WERI-Rb-1 (cell line): ENCODE measurements at regions not wholly inside any gene's neighbourhood (a gene's known extent, or its start where the extent isn't known, plus 50 kb on each side); places are given as distances from the start of the nearest gene placed in this dataset.

Experiments used
- DNase-seq: peaks from one replicate; pipeline ENCODE4 v3.0.0-alpha.2; 2020
- H3K27ac ChIP-seq: fragments of 250-450 bp; sonication (Bioruptor Pico); 2 replicates; pipeline ENCODE4 v1.5.1; 2020; ENCODE audit warnings: mild to moderate bottlenecking, moderate library complexity
- H3K27me3 ChIP-seq: fragments of 250-450 bp; sonication (Bioruptor Pico); 2 replicates; pipeline ENCODE4 v1.5.1; 2021; ENCODE audit warnings: mild to moderate bottlenecking, low read depth, moderate library complexity; ENCODE audit not compliant: insufficient read depth, severe bottlenecking
- H3K36me3 ChIP-seq: fragments of 250-450 bp; sonication (Bioruptor Pico); 2 replicates; pipeline ENCODE4 v1.5.1; 2020; ENCODE audit warnings: mild to moderate bottlenecking, moderate library complexity
- H3K4me3 ChIP-seq: 2 replicates; pipeline ENCODE4 v1.5.1; 2011; ENCODE audit warnings: low read depth, mild to moderate bottlenecking, control low read depth, low read length
- H3K9me3 ChIP-seq: fragments of 250-450 bp; sonication (Bioruptor Pico); 2 replicates; pipeline ENCODE4 v1.5.1; 2021; ENCODE audit warnings: mild to moderate bottlenecking, moderate library complexity; ENCODE audit not compliant: severe bottlenecking
- TF ChIP-seq, protein P1 (sequence below): IDR thresholded peaks from 2 replicates; pipeline ENCODE4 v1.5.1; 2011; ENCODE audit warnings: low read depth, mild to moderate bottlenecking, control low read depth, inconsistent platforms, low read length

DNA sequence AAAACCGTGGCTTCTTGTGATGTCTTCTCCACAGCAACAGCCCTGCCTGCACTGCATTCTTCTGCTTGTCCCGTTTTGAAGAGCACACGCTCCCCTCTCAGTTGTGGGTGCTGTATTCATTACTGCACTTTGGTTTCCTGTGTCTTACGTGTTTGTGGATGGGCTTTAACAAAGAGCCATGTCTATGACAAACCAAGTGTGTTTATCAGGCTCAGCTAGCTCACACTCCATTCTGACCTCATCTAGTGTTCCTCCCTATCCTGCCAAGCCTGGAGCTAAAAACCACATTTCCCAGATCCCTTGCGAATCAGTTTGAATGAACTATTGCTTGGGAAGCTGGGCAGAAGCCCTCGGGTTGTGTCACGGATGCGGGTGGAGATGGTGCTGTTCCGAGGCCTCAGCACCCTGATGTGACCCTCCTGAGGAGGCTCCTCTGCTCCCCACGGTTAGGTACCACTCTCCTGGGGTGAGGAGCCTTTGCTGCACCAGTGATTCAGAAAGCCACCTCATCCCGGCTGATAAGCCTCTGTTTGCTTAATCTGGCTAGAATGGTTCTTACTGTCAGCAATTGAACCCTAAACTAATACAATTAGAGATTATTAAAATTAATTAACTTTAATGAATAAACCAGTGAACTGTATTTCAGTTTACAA, 116.5 kb downstream of the GALR1 start:
- Histone ChIP-seq H3K36me3 (no peaks in the 10 kb centered on the region), H3K27me3 (no peaks in the 10 kb centered on the region), H3K9me3 (peaks cover 17% of the 10 kb centered on the region), H3K4me3 (peak overlapping the region; percentile 44), H3K27ac (peak overlapping the region; percentile 94)
- DNase-seq = peak; percentile 68
- TF ChIP-seq, protein P1, sequence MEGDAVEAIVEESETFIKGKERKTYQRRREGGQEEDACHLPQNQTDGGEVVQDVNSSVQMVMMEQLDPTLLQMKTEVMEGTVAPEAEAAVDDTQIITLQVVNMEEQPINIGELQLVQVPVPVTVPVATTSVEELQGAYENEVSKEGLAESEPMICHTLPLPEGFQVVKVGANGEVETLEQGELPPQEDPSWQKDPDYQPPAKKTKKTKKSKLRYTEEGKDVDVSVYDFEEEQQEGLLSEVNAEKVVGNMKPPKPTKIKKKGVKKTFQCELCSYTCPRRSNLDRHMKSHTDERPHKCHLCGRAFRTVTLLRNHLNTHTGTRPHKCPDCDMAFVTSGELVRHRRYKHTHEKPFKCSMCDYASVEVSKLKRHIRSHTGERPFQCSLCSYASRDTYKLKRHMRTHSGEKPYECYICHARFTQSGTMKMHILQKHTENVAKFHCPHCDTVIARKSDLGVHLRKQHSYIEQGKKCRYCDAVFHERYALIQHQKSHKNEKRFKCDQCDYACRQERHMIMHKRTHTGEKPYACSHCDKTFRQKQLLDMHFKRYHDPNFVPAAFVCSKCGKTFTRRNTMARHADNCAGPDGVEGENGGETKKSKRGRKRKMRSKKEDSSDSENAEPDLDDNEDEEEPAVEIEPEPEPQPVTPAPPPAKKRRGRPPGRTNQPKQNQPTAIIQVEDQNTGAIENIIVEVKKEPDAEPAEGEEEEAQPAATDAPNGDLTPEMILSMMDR = no peak

DNA sequence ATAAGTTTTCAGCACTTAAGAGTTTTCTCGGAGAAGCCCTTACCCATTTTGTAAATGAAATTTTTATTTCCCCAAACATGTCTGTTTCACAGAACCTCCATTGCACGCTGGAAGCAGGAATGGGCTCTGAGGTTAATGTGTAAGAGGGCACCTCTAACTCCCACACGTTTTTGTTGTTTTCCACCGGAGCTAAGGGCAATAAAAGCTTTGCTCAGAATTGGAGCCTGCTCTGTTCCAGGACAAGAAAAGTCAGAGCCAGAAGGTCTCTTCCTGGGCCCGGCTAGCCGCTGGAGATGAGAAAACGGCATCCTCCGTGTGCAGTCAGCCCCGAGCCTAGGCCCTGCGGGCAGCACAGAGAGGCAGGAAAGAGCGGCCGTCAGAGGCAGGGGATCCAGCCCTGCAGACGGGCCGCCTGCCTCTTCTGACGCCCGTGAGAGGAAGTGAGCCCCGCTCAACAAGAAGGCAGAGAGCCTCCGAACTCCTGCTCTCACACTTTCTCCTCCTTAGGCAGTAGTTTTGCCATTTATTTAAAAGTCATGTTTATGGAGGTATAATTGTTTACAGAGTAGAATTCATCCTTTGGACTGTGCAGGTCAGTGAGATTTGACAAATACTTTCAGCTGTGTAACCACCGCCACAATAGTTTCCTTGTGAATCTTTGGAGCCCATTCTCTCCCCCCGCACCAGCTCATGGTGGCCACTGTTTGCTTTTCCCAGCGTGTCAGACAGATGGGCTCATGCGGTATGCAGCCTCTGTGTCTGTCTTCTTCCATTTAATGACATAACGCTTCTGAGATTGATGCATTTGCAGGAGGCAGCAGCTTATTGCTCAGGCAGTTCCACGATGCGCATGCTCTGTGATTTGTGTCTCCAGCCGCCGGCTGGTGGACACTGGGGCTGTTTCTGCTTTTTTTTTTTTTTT, 117.3 kb downstream of the GALR1 start:
- Histone ChIP-seq H3K27me3 (no peaks in the 10 kb centered on the region), H3K36me3 (no peaks in the 10 kb centered on the region), H3K27ac (peak overlapping the region; percentile 94), H3K9me3 (peaks cover 17% of the 10 kb centered on the region), H3K4me3 (peak overlapping the region; percentile 44)
- DNase-seq = peak; percentile 95
- TF ChIP-seq, protein P1 = no peak

DNA sequence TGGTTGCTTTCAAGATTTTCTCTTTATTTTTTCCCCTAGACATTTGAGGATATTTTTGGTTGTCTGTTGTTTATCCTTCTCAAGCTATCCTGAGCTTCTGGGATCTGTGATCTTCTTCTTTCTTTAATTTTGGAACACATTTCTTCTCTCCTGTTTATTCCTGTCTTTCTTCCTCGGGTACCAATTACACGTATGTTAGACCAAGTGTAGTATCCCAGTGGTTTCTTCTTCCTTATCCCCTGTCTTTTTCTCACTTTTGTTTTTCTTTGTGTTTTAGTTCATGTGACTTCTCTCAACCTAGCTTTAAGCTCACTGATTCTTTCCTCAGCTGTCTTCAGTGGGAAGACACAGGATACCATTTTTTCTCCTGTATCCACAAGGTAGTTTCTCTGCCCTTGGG, 120.0 kb downstream of the GALR1 start:
- no peak for DNase-seq
- Histone ChIP-seq H3K36me3 (no peaks in the 10 kb centered on the region), H3K4me3 (no peak overlapping the region), H3K27ac (no peak overlapping the region), H3K27me3 (no peaks in the 10 kb centered on the region), H3K9me3 (peaks cover 13% of the 10 kb centered on the region)
- TF ChIP-seq, protein P1 = no peak

DNA sequence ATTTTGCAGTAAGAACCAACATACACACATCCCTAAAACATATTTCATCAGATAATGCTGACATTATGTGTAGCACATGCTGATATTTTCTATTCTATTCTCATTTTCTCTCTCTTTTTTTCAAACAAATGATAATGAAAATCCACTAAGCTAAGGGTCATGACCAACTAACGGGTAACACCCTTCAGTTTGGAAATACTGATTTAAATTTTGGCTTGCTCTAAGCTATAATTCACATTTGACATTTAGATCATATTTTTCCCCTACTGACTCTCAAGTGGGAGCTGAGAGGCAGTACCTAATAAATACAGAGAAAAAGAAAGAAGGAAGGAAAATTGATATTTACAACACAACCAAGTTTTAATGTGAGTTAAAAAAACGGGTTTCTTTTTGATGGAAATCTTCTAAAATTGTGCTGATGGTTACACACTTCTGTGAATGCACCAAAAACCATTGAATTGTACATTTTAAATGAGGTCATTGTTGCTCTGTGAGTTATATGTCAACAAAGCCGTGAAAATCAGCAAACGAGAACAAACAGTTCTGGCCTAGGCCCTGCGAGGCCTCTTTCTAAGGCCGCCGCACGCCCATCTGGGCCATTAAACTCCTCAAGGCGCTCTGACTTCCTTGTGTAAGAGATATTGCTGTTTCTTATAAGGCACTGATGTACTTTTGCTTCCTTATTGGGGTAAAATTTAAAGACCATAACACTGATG, 124.2 kb downstream of the GALR1 start:
- DNase-seq = no peak
- Histone ChIP-seq H3K27me3 (no peaks in the 10 kb centered on the region), H3K27ac (no peak overlapping the region), H3K36me3 (no peaks in the 10 kb centered on the region), H3K4me3 (no peak overlapping the region), H3K9me3 (peaks cover 13% of the 10 kb centered on the region)
- TF ChIP-seq, protein P1 = no peak

DNA sequence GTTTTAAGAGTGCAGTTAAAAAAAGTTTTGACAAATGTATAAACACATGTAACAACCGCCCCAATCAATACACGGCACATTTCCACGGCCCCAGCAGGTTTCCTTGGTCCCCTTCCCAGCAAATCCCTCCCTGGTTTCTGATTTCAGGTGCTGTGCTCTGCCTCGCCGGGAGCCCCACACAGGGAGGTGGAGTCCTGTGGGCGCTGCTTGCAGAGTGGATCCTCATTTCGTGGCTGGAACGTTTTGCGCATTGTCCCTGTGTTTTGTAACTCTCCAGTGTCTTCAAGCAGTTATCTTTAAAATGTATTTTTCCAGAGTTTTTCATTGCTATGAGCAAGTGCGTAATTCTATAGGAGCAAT, 124.8 kb downstream of the GALR1 start:
- Histone ChIP-seq H3K27me3 (no peaks in the 10 kb centered on the region), H3K36me3 (no peaks in the 10 kb centered on the region), H3K9me3 (peaks cover 7% of the 10 kb centered on the region), H3K27ac (no peak overlapping the region), H3K4me3 (no peak overlapping the region)
- DNase-seq = no peak
- TF ChIP-seq, protein P1 = no peak
